Smooth muscle cell (in vitro differentiated cells): ENCODE measurements at regions not wholly inside any gene's neighbourhood (a gene's known extent, or its start where the extent isn't known, plus 50 kb on each side); places are given as distances from the start of the nearest gene placed in this dataset.
A peak's percentile ranks its signal among the peaks of the same experiment; 100 is the strongest.
"Not testable (repeated sequence)": the region's sequence is repeated elsewhere in the genome, so short reads cannot be mapped to it uniquely, and the experiment has no call there.

Experiments used
- DNase-seq: peaks from one replicate; lab custom pipeline; 2025; ENCODE audit not compliant: unreplicated experiment; lab: John Stamatoyannopoulos, UW
- H2AFZ ChIP-seq: fragments of 200-600 bp; sonication (generic); 2 replicates; pipeline ENCODE4 v1.6.0; 2016; ENCODE audit warnings: antibody characterized with exemption, low read depth, mild to moderate bottlenecking
- H3F3A ChIP-seq: fragments of 200-600 bp; sonication (generic); 2 replicates; pipeline ENCODE4 v1.6.0; 2017; ENCODE audit warnings: antibody characterized with exemption, low read depth
- H3K27ac ChIP-seq: fragments of 200-600 bp; sonication (generic); 2 replicates; pipeline ENCODE4 v1.5.1; 2016; ENCODE audit warnings: low read depth, mild to moderate bottlenecking
- H3K27me3 ChIP-seq: fragments of 200-600 bp; sonication (generic); 2 replicates; pipeline ENCODE4 v1.6.1; 2016; ENCODE audit warnings: low read depth, mild to moderate bottlenecking
- H3K36me3 ChIP-seq: fragments of 200-600 bp; sonication (generic); 2 replicates; pipeline ENCODE4 v1.5.1; 2016; ENCODE audit warnings: low read depth
- H3K4me1 ChIP-seq: fragments of 200-600 bp; sonication (generic); 2 replicates; pipeline ENCODE4 v1.5.1; 2016; ENCODE audit warnings: low read depth
- H3K4me2 ChIP-seq: fragments of 200-600 bp; sonication (generic); 2 replicates; pipeline ENCODE4 v1.6.0; 2016; ENCODE audit warnings: mild to moderate bottlenecking
- H3K4me3 ChIP-seq: fragments of 200-600 bp; sonication (generic); 2 replicates; pipeline ENCODE4 v1.5.1; 2016; ENCODE audit warnings: mild to moderate bottlenecking
- H3K79me2 ChIP-seq: fragments of 200-600 bp; sonication (generic); 2 replicates; pipeline ENCODE4 v1.6.0; 2016; ENCODE audit warnings: low read depth, mild to moderate bottlenecking
- H3K9ac ChIP-seq: fragments of 200-600 bp; sonication (generic); 2 replicates; pipeline ENCODE4 v1.6.0; 2016; ENCODE audit warnings: low read depth
- H3K9me3 ChIP-seq: fragments of 200-600 bp; sonication (generic); replicated peaks from 2 replicates; pipeline ENCODE4 v1.5.1; 2016; ENCODE audit warnings: low read depth
- H4K20me1 ChIP-seq: fragments of 200-600 bp; sonication (generic); 2 replicates; pipeline ENCODE4 v1.6.0; 2016; ENCODE audit warnings: low read depth
- WGBS: methylation state at CpG from one replicate; pipeline ENCODE4 v1.1.7; 2016; ENCODE audit warnings: low lambda C conversion rate; 5-methylcytosine and 5-hydroxymethylcytosine counted together
- TF ChIP-seq, protein P1 (sequence below): fragments of 200-600 bp; sonication (generic); IDR thresholded peaks from 2 replicates; pipeline ENCODE4 v1.5.1; 2017; ENCODE audit warnings: borderline replicate concordance, mild to moderate bottlenecking, antibody characterized with exemption; ENCODE audit not compliant: insufficient read depth, poor library complexity, severe bottlenecking

DNA sequence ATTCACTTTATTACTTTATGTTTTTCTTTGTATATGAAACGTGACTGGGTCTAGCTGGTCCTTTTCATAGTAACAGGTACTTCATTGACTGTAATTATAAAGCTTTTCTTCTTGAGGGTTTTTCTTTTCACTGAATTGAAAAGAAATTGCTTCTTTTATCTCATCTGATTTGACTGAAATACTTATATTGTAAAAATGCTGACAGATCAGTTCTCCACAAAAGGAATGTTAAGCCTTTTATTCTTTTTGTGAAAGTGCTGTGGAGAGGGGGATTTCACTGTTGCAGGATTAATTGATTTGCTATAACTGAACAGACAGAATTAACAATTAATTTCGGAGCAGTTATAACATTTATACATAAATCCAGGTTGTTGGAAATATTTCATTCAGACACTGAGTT is 2043.6 kb upstream of the C9orf72 start:
- no peak overlapping the region for H3K4me2 ChIP-seq
- no peak overlapping the region for H3K9ac ChIP-seq
- TF ChIP-seq, protein P1, sequence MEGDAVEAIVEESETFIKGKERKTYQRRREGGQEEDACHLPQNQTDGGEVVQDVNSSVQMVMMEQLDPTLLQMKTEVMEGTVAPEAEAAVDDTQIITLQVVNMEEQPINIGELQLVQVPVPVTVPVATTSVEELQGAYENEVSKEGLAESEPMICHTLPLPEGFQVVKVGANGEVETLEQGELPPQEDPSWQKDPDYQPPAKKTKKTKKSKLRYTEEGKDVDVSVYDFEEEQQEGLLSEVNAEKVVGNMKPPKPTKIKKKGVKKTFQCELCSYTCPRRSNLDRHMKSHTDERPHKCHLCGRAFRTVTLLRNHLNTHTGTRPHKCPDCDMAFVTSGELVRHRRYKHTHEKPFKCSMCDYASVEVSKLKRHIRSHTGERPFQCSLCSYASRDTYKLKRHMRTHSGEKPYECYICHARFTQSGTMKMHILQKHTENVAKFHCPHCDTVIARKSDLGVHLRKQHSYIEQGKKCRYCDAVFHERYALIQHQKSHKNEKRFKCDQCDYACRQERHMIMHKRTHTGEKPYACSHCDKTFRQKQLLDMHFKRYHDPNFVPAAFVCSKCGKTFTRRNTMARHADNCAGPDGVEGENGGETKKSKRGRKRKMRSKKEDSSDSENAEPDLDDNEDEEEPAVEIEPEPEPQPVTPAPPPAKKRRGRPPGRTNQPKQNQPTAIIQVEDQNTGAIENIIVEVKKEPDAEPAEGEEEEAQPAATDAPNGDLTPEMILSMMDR: no peak
- H3K27me3 ChIP-seq: no peaks in the 10 kb centered on the region
- DNase-seq: no peak
- no peak overlapping the region for H3K4me3 ChIP-seq
- H3K36me3 ChIP-seq: no peaks in the 10 kb centered on the region
- no peaks in the 10 kb centered on the region for H3K79me2 ChIP-seq
- peaks cover 7% of the 10 kb centered on the region for H3K4me1 ChIP-seq
- no peak overlapping the region for H3K27ac ChIP-seq
- no peaks in the 10 kb centered on the region for H3F3A ChIP-seq
- H2AFZ ChIP-seq: no peak overlapping the region
- H4K20me1 ChIP-seq: no peaks in the 10 kb centered on the region
- no peaks in the 10 kb centered on the region for H3K9me3 ChIP-seq
- WGBS: 89% methylated on average over 2 of the region's 2 CpGs

DNA sequence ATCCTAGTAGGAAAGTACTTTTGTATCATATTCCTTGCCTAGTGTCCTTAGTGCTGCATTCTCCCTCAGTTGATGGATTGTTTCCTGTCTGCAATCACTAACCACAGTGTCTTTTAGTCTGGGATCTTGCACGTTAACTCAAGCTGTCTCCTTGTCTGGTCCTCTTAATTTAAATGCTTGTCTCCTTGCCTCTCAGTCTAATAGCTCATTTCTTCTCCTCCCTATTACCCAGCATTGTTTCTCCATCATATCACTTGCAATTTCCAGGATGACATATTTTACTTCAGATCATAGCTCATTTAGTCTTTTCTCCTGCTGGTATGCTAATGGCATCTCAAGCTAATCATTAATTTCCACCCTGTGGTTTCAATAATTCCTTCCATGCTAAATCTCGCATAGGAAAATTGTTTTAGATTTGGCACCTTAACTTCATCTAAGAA is 2052.0 kb upstream of the C9orf72 start:
- peak overlapping the region; percentile 35 for H3K4me2 ChIP-seq
- TF ChIP-seq, protein P1: no peak
- no peak for DNase-seq
- peak overlapping the region; percentile 5 for H2AFZ ChIP-seq
- no peaks in the 10 kb centered on the region for H3K36me3 ChIP-seq
- no peaks in the 10 kb centered on the region for H3F3A ChIP-seq
- no peaks in the 10 kb centered on the region for H3K27me3 ChIP-seq
- H4K20me1 ChIP-seq: no peaks in the 10 kb centered on the region
- H3K4me3 ChIP-seq: no peak overlapping the region
- WGBS: 24% methylated on average over 2 of the region's 2 CpGs
- no peaks in the 10 kb centered on the region for H3K79me2 ChIP-seq
- peak overlapping the region; percentile 78 for H3K27ac ChIP-seq
- H3K4me1 ChIP-seq: no peaks in the 10 kb centered on the region
- peak overlapping the region; percentile 46 for H3K9ac ChIP-seq
- no peaks in the 10 kb centered on the region for H3K9me3 ChIP-seq

DNA sequence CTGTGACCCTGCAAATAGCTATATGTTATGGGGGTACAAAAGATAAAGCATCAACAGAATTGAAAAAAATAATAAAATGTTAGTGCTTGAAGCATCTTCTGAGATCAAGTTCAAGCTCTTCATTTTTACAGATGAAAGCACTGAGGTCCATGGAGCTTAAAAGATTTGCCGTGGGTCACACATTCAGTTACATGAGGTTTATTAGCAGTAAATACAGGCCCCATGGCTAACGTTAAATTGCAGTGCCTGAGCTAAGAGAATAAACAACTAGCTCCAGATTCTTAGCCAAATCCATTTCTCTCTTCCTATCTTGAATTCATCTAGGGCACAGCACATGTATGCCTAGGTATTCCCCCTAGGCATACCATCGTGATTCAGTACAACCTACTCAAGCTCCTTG is 2052.7 kb upstream of the C9orf72 start:
- no peak overlapping the region for H2AFZ ChIP-seq
- no peak for DNase-seq
- peak overlapping the region; percentile 46 for H3K9ac ChIP-seq
- no peaks in the 10 kb centered on the region for H4K20me1 ChIP-seq
- H3K79me2 ChIP-seq: no peaks in the 10 kb centered on the region
- TF ChIP-seq, protein P1: no peak
- H3K27me3 ChIP-seq: no peaks in the 10 kb centered on the region
- no peaks in the 10 kb centered on the region for H3F3A ChIP-seq
- no peak overlapping the region for H3K4me3 ChIP-seq
- H3K4me1 ChIP-seq: no peaks in the 10 kb centered on the region
- no peaks in the 10 kb centered on the region for H3K36me3 ChIP-seq
- H3K4me2 ChIP-seq: peak overlapping the region; percentile 35
- no peaks in the 10 kb centered on the region for H3K9me3 ChIP-seq
- peak overlapping the region; percentile 78 for H3K27ac ChIP-seq
- 36% methylated on average over 3 of the region's 3 CpGs for WGBS

DNA sequence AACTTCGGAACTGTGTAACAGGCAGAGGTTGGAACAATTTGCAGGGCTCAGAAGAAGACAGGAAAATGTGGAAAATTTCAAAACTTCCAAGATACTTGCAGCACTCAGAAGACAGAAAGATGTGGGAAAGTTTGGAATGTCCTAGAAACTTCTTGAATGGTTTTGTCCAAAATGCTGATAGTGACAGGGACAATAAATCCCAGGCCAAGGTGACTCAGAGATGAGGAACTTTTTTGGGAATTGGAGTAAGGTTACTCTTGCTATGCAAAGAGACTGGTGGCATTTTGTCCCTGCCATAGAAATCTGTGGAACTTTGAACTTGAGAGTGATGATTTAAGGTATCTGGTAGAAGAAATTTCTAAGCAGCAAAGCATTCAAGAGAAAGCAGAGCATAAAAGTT is 2055.6 kb upstream of the C9orf72 start:
- H3K4me3 ChIP-seq, H4K20me1 ChIP-seq, H3K4me1 ChIP-seq, H3K9me3 ChIP-seq, H3F3A ChIP-seq, DNase-seq, H3K4me2 ChIP-seq, H2AFZ ChIP-seq, H3K79me2 ChIP-seq, H3K36me3 ChIP-seq, H3K27me3 ChIP-seq, H3K9ac ChIP-seq: not testable (repeated sequence)
- peak overlapping the region; percentile 29 for H3K27ac ChIP-seq
- WGBS: 97% methylated on average over 1 of the region's 1 CpG
